Thyroid gland (tissue), 4 donors: ENCODE measurements at regions not wholly inside any gene's neighbourhood (a gene's known extent, or its start where the extent isn't known, plus 50 kb on each side); places are given as distances from the start of the nearest gene placed in this dataset.

ENCODE experiments used
- CTCF ChIP-seq, 6 experiments: fragments of 200-600 bp in 3 of 6; fragments of 450-650 bp in 3 of 6; sonication (generic) in 3 of 6; IDR thresholded peaks; one replicate each; pipeline ENCODE4 v1.5.1; 2016 to 2019; ENCODE audit warnings: antibody characterized with exemption in 6 of 6, mild to moderate bottlenecking in 2 of 6, inconsistent platforms in 1 of 6, moderate library complexity in 1 of 6
- POLR2A ChIP-seq, 2 donors: fragments of 450-650 bp; IDR thresholded peaks; one replicate each; pipeline ENCODE4 v1.6.1; 2017; ENCODE audit warnings: antibody characterized with exemption in 2 of 2, mild to moderate bottlenecking in 2 of 2, moderate library complexity in 1 of 2

- no peak for TF ChIP-seq CTCF (IDR thresholded peaks at IDR 0.05)
- TF ChIP-seq POLR2A (IDR thresholded peaks at IDR 0.05) = no peak
Observed at GRCh38 chr10:64288404-64288803, 767.2 kb downstream of the REEP3 start.
